HG02938 (cell line): ENCODE measurements at regions not wholly inside any gene's neighbourhood (a gene's known extent, or its start where the extent isn't known, plus 50 kb on each side); places are given as distances from the start of the nearest gene placed in this dataset.

Experiments used
- ATAC-seq: cut with Tn5 transposase; IDR thresholded peaks from one replicate; pipeline ENCODE4 v1.9.1; 2021; ENCODE audit warnings: mild to moderate bottlenecking, moderate library complexity; ENCODE audit not compliant: unreplicated experiment

DNA sequence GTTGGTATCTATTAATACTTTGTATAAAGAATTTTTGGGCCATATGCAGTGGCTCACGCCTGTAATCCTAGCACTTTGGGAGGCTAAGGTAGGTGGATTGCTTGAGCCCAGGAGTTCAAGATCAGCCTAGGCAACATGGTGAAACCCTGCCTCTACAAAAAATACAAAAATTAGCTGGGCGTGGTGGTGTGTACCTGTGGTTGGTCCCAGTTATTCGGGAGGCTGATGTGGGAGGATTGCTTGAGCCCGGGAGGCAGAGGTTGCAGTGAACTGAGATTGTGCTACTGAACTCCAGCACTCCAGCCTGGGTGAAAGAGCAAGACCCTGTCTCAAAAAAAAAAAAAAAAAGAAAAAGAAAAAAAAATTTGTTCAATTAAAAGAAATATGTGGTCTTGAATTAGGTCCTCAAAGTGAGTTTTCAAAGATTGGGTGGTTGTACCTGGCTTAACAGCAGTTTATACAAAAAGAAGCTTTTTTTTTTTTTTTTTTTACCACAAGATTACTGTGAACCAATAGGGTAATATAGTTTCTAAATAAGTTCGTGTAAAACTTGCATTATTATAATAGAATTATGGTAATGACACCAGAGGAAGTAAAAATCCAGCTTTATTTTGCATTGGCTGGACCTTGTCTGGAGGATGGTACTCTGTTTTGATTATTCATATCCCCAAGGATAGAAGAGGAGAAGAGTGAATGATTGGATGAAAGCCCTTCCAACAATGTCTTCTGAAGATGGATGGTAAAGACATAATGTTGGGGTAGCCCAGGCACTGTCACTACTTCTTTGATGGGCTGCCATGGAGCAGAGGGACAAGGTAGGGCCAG lies 210.3 kb downstream of the MYCN start:
- no peak for ATAC-seq

DNA sequence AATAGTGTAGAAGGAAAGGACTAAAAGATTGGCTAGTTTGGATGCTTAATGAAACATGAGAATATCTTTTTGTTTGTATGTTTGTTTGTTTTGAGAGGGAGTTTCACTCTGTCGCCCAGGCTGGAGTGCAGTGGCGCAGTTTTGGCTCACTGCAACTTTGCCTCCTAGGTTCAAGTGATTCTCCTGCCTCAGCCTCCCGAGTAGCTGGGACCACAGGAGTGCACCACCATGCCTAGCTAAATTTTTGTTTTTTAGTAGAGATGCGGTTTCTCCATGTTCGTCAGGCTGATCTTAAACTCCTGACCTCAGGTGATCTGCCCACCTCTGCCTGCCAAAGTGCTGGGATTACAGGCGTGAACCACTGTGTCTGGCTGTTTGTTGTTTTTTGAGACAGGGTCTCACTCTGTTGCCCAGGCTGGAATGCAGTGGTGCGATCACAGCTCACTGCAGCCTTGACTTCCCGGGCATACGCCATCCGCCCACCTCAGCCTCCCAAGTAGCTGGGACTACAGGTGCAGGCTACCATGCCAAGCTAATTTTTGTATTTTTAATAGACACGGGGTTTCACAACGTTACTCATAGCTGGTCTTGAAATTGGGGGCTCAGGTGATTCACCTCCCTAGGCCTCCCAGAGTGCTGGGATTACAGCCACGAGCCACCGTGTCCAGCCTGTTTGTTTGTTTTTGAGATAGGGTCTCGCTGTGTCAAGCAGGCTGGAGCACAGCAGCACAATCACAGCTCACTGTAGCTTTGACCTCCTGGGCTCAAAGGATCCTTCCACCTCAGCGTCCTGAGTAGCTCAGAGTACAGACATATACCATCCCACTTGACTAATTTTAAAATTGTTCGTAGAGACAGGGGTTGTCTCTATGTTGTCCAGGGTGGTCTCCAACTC lies 209.2 kb downstream of the MYCN start:
- ATAC-seq: no peak

DNA sequence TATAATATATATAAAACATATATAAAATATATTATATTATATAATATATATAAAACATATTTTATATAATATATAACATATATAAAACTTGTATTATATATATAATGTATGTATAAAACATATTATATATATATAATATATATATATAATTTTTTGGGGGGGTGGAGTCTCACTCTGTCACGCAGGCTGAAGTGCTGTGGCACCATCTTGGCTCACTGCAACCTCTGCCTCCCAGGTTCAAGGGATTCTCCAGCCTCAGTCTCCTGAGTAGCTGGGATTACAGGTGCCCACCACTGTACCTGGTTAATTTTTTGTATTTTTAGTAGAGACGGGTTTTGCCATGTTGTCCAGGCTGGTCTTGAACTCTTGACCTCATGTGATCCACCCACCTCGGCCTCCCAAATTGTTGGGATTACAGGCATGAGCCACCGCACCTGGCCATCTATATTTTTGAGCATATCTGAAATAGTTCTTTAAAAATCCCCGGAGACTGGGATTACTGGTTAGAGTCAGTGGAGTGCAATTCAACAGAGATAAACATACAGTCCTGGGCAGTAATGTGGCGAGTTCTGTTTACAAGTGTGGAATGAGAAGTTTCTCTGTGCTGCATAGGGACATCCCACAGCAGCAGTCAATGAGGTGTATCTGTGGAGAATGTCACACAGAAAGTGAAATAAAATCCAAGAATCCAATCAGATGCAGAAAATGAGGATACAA lies 208.4 kb downstream of the MYCN start:
- ATAC-seq: no peak

DNA sequence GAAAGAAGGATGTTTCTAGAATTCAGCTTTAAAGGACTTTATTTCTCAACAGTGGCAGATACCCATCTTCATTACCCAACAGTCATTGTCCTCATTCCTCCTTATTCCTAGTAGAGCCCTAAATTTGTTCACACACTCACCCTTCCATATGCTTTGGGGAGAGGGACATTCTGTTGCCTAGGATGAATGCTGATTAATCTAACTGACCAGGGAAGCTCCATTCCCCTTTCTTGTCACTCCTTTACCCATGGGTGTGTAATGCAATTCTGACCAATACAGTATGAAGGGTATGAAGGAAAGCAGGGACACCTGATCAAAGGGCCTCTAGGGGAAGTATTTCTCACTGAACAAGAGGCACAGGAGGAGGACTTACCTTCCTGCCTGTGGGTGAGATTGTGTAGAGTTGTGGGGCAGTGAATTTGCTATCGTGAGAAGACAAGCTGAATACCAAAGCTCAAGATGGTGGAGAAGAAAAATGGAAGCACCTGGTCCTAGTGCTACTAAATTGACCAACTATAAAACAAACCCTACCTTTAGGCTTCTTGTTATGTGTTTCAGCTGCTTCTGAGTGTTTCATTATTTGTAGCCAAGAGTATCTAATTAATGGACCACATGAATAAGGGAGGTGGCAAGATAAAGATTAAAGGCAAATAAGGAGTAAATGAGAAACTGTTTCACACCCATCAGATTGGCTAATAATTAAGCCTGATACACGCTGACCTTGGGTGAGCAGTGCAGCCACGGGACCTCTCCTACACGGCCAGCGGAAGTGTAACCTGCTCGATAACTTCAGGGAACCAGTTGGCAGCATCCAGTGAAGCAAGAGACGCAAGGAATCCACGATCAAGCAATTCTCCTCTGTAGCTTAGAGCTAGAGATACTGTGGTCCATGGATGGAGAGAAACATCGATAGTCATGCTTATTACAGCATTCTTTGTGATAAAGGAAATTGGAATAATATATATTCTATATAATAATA lies 202.3 kb downstream of the MYCN start:
- no peak for ATAC-seq

DNA sequence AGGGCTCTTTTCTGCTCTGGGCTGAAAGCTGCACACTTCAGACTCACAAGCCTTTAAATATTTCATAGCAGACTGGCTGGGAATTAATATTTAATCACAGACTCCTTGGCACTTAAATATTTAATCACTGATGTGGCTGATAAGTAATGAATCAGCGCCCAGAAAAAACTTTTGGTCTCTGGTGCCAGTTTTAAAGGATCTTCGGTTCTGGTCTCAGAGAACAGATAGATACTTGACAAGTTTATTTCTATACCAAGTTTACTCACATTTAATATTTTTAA lies 201.2 kb downstream of the MYCN start:
- ATAC-seq: no peak

DNA sequence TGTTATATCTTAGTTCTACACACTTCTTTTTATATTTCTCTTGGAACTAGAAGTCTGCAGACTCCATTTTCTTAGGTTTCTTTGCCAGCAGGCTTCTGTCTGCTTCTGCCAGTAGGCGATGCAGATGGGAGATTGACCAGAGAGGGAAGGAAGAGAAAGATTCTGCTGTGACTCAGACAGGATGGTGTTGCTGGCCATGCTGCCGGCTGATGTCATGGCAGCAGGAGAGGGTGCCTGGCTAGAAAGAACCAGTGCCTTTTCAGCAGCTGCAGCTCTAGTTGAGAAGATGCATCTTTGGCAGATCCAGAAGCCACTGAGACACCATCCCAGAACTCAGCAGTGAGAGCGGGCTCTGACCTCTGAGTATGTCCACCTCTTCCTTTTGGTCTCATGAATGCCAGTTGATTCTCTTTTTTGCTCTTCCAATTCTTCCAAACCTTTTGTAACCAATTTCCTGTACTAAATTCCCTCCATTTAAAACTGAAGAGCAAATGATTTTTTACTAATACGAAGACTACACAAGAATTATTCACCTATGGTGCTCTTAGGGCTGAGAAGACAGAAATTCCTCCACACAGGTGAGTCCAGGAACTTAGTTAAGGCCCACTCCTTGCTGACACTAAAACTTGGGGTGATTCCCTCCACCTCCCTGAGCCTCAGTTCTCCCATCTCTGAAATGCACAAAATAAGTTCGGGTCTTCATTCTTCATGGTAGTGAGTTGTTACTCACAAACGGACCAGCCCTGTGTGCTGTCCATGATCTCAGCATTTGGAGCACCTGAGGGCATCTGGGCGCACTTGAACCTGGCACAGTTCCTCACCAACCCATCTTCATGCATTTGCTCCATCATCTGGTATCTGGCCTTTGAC lies 200.7 kb downstream of the MYCN start:
- no peak for ATAC-seq

DNA sequence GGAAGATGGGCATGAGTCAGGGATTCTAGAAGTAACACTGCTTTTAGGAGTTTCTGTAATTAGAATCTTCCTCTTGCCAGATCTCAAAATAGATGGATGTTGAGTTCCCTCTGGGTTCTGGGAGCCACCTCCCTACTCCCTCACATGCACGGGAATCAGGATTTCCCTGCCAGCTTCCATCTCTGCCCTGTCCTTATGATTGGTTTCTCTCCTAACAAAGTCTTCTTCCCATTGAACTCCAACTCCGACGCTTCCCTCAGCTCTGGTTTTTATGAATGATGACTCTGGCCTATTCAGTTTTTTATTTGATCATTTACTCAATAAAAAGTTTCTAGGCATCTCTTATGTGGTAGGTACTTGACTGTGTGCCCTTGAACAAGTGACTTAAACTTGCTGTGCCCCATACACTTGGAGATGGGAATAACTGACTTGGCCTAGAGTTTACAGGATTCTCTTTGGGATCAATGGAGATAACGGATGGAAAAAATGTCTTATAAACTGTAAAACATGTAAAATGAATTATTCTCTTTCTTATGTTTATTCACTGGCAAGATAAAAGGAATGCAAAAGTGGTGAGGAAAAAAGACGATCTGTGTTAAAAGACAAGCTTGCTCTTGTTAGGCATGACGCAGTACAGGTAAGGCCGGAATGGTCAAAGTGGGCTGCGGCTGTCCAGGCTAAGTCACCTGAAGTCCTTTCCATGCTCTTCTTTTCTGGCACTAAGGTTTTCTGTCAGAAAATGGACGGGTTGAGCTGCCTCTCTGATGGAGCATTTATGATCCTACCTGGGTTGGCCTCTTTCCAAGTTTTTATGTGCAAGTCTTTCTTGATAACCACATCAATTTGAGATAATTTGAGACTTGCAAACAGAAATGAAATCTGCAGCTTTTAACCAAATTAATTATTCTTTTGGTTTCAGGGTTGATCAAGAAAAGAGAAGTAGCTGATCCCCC lies 199.6 kb downstream of the MYCN start:
- ATAC-seq: no peak

DNA sequence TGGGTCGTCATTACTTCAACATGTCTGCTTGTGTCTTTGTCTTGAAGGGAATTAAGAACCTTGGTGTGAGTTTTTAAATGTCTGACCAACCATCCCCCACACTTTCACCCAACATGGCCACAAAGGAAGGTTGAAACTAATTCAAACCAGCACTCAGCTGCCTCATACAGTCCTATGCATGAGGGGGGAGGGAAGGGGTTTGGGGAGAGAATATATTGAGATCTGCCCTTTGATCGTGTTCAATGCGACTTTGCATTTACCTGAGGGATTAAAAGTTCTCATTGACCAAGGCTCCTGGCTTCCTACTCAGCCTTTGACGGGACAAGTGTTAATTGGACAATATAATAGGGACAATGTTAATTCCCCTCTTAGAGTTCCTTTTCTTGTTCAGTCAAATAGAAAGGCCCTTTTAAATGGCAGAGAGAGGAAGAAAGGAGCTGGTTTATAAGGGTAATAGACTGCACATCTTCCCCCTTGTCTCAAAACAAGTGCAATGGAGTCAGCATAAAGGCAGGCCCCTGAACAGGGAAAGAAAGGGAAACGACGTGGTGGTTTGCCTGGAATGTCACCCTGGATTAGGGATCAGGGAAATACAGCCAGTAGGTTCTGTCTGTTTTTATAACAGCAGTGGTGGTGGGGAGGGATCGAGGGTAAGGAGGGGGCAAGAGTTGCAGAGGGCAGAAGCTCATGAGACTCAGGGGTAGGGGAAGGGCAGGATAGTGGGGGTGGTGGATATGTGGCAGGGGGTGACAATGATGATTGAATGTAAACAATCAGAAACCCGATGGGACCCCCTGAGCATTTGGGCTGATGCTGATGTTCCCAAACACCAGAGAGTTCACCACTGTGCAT lies 198.7 kb downstream of the MYCN start:
- ATAC-seq: no peak

DNA sequence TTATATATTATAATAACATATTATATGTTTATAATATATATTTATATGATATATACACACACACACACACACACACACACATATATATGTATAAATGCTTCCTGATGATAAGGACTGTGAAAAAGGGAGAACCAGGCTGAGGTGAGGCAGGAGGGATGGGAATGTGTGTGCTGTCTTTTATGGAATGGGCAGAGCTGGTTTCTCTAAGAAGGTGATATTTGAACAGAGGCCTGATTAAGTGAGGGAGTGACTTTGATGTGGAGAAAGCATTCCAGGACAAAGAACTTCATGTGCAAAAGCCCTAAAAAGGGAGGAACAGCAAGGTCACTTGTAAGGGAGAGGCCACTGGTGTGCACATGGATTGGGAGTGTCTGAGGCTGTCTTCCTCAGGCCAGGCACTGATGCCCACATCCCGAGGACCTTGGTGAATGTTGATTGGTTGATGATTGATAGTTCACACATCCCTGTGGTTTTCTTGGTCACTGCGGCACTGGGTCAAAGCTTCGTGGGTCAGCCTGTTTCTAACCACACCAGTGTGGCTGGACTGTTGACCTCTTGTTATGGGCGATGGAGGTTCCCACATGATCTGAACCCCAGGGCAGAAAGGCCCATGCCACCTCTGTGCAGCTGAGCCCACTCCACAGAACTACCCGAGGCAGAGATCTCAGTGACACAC lies 196.9 kb downstream of the MYCN start:
- ATAC-seq: no peak

DNA sequence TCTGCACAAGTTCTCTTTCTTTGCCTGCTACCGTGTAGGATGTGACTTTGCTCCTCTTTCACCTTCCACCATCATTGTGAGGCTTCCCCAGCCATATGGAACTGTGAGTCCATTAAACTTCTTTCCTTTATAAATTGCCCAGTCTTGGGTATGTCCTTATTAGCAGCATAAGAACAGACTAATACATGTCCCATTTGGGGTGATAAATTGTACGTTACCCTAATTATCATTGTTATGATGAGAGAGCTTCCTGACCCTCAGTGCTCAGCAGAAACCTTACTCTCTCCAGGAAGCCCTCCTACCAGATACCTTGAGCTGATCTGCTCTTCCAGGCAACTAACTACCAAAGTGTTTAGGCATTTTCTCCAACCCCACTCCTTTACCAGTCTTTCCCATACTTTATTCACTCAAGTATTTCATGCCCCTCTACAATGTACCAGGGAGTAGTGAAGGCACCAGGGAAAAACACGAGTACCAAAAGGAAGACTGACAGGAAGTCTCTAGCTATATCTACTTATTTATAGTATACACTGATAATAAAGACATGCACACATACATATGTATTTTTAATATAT lies 196.2 kb downstream of the MYCN start:
- ATAC-seq: no peak

DNA sequence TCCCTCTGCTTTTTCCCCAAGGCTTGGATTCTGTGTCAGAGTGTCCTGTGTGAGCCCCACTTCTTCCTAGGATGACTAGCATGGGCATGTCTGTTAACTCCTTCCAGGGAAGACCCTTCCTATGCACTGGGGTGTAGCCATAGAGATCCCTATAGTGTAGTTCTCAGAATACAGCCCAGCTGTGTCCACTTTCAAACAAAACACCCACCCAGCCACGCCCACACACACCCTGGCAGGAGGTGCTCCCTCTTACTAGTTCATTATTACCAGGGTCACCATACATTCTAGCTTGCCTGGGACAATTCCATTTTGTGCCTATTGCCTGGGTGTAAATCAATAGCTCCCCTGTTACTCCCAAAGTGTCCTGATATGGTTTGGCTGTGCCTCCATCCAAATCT lies 195.6 kb downstream of the MYCN start:
- no peak for ATAC-seq

DNA sequence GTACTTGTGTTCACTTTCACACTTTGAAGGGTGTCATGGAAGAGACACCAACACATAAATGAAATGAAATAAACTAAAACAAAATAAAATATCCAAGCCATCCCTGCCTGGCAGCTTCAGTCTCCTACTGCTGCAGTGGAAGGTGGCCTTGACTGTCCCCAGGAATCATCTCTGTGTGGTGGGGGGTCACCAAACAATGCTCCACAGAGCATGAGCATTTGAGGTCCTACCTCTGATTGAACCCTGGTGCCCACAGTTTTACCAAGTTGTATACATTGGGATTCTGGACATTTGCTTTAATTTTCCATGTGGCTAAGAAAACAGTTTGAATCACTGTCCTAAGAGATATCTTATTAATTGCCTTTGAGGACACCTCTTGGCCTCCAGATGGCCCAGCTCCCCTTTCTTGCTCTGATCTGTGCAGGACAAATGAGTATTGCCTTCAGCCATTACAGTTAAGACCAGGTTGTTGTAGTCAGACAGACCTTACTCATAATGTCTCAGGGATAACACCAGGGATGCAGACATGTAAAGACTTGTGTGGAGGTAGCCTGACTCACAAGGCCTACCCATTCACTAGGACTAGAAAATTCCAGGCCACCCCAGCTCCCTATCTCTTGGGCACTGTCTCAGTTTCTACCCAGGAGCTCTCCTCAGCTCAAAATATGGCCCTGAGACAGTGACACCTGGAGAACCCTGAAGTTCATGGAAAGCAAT lies 195.0 kb downstream of the MYCN start:
- ATAC-seq: no peak

DNA sequence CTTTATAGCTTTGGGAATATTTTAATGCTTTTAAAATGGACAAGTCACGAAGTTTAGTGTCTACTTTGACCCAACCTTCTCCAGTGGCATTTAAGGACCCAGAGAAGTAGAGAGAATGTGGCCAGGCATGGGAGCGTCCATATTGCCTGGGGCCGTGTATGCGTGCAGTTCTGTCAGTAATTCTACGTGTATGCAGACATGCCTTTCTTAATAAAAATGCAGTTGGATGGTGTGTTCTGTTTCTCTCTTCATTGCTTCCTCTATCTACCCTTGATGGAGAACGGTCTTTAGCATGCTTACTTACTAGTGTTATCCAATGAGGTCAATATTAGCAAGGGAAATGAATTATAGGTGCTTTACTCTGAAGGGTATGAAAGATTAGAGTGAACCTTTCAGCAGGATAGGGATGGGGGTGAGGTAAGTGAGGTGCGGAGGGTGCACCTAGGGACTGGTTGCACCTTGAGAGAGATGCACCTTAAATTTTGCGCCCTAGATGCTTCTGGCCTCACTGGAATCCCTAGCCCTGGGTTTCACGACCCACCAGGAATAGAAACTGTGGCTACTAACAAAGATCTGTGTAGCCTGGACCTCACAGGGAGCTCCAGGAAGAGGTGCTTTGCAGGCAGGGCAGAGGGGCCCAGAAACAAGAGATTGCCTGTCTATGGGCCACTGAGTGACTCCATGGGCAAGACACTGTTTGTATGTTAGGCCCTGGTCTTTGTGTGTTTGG lies 194.3 kb downstream of the MYCN start:
- ATAC-seq: no peak

DNA sequence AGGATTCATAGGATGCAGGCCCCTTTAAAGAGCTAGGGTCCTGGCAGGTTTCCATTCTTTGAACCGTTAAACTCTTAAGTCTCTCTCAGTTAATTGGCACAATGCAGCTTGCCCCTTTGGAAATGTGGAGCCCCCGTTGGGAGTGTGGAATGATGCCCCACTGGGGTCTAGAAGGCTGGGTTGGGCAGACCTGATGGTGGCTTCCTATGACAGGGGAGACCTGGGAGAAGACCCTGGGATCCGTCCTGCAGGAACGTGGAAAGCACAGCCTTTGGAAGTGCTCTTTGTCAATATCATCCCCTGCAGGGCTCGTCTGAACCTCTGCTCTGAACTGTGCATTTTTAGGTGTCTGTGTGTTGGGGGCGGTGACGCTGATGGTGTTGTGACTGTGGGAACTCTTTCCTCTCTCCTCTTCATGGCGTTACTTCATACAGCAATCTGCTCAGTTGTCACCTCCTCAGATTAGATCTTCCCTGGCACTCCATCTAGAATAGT lies 190.6 kb downstream of the MYCN start:
- ATAC-seq: no peak

DNA sequence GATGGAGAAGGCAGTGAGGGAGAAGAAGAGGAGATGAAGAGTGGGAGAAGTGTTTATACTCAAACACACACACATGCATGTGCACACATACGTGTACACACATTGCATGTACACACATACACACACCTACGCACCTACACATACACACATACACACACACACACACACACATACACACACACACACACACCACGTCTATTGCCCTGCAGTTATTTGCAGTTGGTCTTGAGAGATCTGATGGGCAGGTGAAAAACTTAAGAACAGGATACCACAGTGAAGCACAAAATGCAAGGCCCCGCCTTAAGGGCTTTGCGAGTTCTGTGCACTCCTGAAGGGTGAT lies 190.2 kb downstream of the MYCN start:
- ATAC-seq: no peak
